GM13976 (cell line): ENCODE measurements at regions not wholly inside any gene's neighbourhood (a gene's known extent, or its start where the extent isn't known, plus 50 kb on each side); places are given as distances from the start of the nearest gene placed in this dataset.

Experiments
- DNase-seq: peaks from one replicate; pipeline ENCODE4 v3.0.0; 2012; ENCODE audit warnings: low spot score
- in situ Hi-C: fragments of 300-500 bp; cut with MboI; formaldehyde crosslinking; loops from one replicate; pipeline ENCODE4 v1.12.0; 2022; ENCODE audit warnings: low sequenced_read_pairs, mixed read lengths, inconsistent platforms; ENCODE audit not compliant: unreplicated experiment
- TF ChIP-seq, protein P1 (sequence below): IDR thresholded peaks from 2 replicates; pipeline ENCODE4 v1.5.1; 2012; ENCODE audit warnings: borderline replicate concordance, mild to moderate bottlenecking; ENCODE audit not compliant: insufficient read depth; ENCODE audit errors: extremely low read depth, missing control alignments, control extremely low read depth

- DNase-seq: no peak
Observed at GRCh38 chr6:68476611-68477010, 158.5 kb upstream of the ADGRB3 start.

DNA sequence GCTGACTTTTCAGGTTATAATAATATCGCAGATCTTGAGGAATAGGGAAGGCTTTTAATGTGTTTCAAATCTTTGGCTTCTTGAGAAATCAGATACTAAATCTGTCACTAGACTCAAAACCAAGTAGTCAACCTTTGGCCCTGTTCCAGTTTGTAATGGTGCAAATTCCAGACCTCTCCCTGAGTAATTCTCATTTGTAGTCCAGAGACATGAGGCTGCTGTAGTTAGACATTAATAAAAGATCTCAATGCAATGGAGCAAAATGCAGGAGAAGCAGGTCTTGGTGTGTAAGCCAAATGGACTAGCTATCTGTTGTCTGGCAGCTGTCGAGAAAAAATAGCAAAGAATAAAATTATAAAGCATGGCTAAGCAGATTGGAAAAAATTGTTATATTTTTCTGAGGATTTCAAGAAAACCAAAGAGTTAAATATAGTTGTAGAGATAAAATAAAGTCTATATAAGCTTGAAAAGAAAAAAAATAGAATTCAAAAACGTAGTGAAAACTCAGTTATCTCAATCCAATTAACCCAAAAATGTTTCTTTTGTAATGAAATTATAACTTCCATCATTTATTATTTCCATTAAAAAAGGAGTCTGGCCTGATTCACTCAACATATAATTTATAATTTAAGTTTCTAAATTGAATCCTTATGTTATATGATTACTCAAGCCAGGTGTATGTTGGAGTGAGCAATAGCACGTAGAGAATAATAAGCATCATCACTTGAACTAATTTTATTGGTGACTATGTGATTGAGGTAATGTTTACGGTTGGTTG lies 161.5 kb upstream of the ADGRB3 start:
- no peak for DNase-seq
- TF ChIP-seq, protein P1, sequence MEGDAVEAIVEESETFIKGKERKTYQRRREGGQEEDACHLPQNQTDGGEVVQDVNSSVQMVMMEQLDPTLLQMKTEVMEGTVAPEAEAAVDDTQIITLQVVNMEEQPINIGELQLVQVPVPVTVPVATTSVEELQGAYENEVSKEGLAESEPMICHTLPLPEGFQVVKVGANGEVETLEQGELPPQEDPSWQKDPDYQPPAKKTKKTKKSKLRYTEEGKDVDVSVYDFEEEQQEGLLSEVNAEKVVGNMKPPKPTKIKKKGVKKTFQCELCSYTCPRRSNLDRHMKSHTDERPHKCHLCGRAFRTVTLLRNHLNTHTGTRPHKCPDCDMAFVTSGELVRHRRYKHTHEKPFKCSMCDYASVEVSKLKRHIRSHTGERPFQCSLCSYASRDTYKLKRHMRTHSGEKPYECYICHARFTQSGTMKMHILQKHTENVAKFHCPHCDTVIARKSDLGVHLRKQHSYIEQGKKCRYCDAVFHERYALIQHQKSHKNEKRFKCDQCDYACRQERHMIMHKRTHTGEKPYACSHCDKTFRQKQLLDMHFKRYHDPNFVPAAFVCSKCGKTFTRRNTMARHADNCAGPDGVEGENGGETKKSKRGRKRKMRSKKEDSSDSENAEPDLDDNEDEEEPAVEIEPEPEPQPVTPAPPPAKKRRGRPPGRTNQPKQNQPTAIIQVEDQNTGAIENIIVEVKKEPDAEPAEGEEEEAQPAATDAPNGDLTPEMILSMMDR: no peak
- in situ Hi-C loops: no loop called here

More at GRCh38 chr6:68476611-68477010, 158.5 kb upstream of the ADGRB3 start:
- TF ChIP-seq, protein P1: no peak
- in situ Hi-C loops: no loop called here

GRCh38 chr6:68468244-68468884 lies 166.7 kb upstream of the ADGRB3 start:
- TF ChIP-seq, protein P1: no peak
- in situ Hi-C loops: no loop called here
- no peak for DNase-seq

GRCh38 chr6:68458447-68458846 lies 176.6 kb upstream of the ADGRB3 start:
- in situ Hi-C loops: no loop called here
- no peak for DNase-seq
- TF ChIP-seq, protein P1: no peak

DNA sequence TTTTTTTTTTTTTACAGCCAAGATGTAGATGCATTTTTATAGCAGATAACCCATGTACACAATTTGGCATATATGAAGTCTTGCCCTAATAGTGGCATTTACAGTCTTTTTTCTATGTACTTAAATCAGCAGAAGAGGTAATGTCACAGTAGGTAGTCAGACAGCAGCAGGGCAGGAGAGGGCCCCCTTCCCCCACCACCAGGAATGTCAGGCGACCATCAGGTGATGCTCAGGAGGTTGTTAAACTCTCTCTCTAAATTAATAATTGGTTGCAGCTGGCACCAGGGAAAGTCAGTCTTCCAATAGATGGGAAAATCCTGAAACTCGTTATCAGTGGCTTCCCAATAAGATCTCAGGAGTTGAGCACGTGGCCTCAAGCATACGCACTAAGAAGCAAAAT lies 188.0 kb upstream of the ADGRB3 start:
- DNase-seq: no peak
- TF ChIP-seq, protein P1: no peak
- in situ Hi-C loops: no loop called here

DNA sequence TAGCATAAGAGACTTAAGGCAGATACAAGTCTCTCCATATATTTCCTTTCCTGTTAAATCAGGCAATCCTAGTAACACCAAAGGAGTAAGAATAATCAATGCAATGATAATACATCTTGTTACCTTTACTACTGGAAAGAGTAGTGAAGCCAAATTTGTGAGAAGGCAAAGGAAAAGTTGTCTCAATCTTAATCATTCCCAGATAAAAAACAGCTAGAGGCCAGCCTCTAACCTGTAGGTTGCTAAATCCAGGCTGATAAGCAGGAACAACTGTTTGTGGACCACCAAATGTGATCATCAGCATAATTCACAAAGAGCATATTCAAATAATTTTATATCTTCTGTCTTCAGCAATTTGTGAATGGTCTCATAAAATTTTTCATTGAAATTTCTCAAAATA lies 189.2 kb upstream of the ADGRB3 start:
- TF ChIP-seq, protein P1: no peak
- DNase-seq: no peak
- in situ Hi-C loops: no loop called here

DNA sequence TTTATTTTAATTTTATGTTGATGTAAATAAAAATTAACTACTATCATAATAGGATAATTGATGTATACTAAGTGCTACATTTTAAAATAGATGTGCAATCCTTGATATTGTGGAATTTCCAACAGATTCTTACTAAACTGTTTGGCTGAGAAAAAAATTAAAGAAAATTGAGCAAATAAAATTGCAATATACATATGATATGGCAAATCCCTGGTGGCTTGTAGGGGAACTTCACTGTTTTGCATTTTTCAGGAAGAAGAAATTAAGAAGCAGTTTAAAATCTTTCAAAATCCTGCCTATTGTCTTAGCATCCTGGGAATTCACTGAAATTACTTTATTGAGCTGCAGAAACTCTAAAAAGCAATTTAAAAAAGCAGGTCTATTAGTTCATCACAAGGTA lies 191.4 kb upstream of the ADGRB3 start:
- TF ChIP-seq, protein P1: no peak
- in situ Hi-C loops: no loop called here
- DNase-seq: no peak
